Lower leg skin (tissue), 4 donors: ENCODE measurements at regions not wholly inside any gene's neighbourhood (a gene's known extent, or its start where the extent isn't known, plus 50 kb on each side); places are given as distances from the start of the nearest gene placed in this dataset.

Experiments used
- DNase-seq, 2 donors: peaks; one replicate each; pipeline ENCODE4 v3.0.0-alpha.2; 2019; ENCODE audit warnings: low spot score in 2 of 2
- H3K4me3 ChIP-seq: fragments of 200-600 bp; sonication (generic); 2 replicates; pipeline ENCODE4 v1.5.1; 2017; ENCODE audit warnings: mild to moderate bottlenecking, low read depth; ENCODE audit not compliant: poor library complexity, severe bottlenecking
- CTCF ChIP-seq, 3 donors: fragments of 450-650 bp; IDR thresholded peaks; one replicate each; pipeline ENCODE4 v1.5.1; 2016; ENCODE audit warnings: antibody characterized with exemption in 3 of 3, mild to moderate bottlenecking in 3 of 3, moderate library complexity in 2 of 3
- POLR2A ChIP-seq, 2 donors: fragments of 450-650 bp; IDR thresholded peaks; one replicate each; pipeline ENCODE4 v1.6.1; 2016 to 2017; ENCODE audit warnings: antibody characterized with exemption in 2 of 2, mild to moderate bottlenecking in 1 of 2, moderate library complexity in 1 of 2
- WGBS, 2 donors: methylation state at CpG; one replicate each; pipeline ENCODE4 v1.1.5; 2018; 5-methylcytosine and 5-hydroxymethylcytosine counted together
- intact Hi-C: fragments of 100-400 bp; cut with DNase I; formaldehyde crosslinking; loops from one replicate; pipeline ENCODE4 v1.15.0; 2023; ENCODE audit warnings: low total_unique reads

DNA sequence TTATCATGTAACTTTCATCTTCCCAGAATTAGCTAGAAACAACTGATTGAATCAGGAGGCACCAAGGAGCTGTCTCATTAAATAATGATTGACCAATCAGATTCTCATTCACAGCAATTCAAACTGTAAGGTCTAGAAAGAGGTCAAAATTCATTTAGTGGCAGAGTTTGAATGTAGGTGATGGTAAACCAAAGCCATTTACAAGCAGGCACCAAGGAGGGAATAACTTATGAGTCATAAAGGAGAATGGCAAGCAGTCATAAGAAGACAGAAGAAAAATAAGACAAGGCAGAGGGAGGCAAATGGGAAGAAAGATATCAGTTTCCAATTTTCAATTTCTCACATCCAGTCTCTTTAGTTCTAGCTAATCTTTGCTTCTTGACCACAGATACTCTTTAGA, 52.9 kb upstream of the DEFB112 start:
- no peak for DNase-seq
- intact Hi-C loops: no loop called here
- no peak for TF ChIP-seq CTCF (IDR thresholded peaks at IDR 0.05)
- no peak overlapping the region for H3K4me3 ChIP-seq

DNA sequence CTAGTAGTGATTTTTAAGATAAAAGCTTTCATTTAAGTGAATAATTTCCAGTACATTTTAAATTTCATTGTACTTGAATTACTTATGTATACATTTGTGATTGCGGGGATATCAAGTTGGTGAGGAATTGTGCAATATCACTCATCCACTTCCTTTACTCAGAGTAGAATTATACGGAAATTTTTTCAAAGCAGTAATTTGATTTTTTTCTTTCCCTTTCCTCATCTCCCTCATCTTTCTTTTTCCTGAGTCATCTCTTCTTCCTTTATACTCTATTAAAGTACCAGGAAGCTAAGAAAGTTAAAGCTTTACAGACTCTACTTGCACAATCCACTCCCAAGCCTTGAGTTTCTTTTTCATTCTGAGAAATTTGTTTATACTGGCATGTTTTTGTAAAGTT, 60.9 kb upstream of the DEFB112 start:
- intact Hi-C loops: no loop called here
- no peak for DNase-seq
- no peak overlapping the region for H3K4me3 ChIP-seq
- 92 to 97% methylated on average over 2 of the region's 2 CpGs for WGBS, 2 donors
- TF ChIP-seq CTCF (IDR thresholded peaks at IDR 0.05) (no peak), POLR2A (IDR thresholded peaks at IDR 0.05) (no peak)

DNA sequence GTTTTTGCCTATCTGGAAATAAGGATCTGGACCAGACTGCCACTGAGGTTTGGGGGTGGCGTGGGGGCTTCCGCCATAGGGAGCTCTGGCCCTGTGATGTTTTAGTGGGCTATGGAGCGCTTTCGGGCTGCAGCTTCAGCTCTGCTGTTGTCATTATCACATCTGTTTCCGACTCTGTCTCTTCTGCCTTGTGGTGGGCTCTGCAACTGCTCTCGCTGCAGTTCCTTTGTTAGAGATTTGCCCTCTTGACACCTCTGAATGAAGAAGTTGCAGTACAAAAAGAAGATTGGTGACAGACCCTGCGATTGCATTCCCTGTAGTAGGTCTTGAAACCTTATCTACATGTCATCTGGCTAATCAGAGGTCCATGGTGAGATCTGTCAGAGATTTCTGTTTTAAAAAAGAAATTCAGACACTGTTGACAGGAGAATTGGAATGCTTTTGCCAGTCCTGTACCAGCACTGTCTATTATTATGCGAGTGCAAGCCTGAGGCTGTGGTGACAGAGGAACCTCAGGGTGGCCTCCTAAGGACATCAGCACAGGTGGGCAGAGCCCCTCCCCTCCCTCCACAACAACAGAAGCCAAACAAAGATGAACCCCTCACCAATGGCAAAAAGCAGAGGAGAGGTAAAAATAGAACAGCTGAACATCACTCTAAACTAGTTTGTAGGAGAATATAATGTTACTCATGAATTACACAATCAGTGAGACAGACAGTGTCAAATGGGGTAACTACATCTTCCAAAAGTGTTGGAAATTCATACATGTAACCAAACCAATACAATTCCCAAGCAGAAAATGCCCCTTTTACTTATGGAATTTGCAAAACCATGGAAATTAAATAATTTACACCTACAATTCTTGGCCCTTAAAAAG, 63.5 kb upstream of the DEFB112 start:
- TF ChIP-seq CTCF (IDR thresholded peaks at IDR 0.05): no peak
- TF ChIP-seq POLR2A (IDR thresholded peaks at IDR 0.05): no peak
- 64 to 65% methylated on average over 8 of the region's 8 CpGs for WGBS, 2 donors
- no peak overlapping the region for H3K4me3 ChIP-seq
- intact Hi-C loops: no loop called here
- no peak for DNase-seq

GRCh38 chr6:50116390-50116789, 66.7 kb upstream of the DEFB112 start:
- no peak overlapping the region for H3K4me3 ChIP-seq
- WGBS, 2 donors: 38 to 51% methylated on average over 2 of the region's 2 CpGs
- intact Hi-C loops: no loop called here
- TF ChIP-seq CTCF (IDR thresholded peaks at IDR 0.05): no peak
- TF ChIP-seq POLR2A (IDR thresholded peaks at IDR 0.05): no peak
- DNase-seq: no peak

DNA sequence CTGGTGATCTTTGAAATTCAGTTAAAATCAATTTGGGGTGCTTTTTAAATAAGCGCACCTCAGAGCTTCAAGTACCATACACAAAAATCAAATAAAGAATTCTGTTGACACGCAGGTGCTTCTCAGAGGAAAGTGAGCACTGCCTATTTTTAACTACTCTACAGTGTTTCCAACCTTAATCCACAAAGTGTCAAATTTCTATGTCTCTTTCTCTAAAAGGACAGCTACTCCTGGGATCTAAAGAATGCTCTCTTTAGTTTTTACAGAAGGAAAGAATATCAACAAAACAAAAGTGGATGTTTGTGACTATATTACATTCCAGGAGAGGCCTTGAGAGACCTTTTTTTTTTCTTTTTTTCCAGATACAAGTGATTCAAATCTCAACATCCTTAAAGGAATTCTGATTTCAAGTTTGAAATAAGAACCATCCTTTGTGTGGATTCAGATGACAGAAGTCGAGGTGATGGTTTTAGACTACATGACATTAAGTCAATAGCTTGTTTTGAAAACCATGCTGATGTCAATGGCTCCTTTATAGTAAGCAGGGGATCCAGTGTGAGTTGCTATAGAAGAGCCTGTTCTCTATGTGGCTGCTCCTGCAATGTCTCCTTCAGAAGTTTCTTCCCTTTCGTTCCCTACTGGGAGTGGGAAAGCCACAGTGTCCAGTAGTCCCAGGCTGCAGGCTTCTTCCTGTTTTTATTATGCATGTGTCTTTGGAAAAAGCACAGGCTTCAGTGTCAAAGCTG, 67.2 kb upstream of the DEFB112 start:
- intact Hi-C loops: no loop called here
- no peak for DNase-seq
- WGBS, 2 donors: 75 to 80% methylated on average over 4 of the region's 4 CpGs

More for the DNA sequence above, 67.2 kb upstream of the DEFB112 start:
- no peak overlapping the region for H3K4me3 ChIP-seq
- TF ChIP-seq CTCF (IDR thresholded peaks at IDR 0.05) (no peak), POLR2A (IDR thresholded peaks at IDR 0.05) (no peak)
